Mesothelial cell of epicardium (in vitro differentiated cells): ENCODE measurements at regions not wholly inside any gene's neighbourhood (a gene's known extent, or its start where the extent isn't known, plus 50 kb on each side); places are given as distances from the start of the nearest gene placed in this dataset.

Experiments used
- DNase-seq, 2 experiments: peaks; one replicate each; pipeline ENCODE4 v3.0.0; 2021; ENCODE audit warnings: low spot score in 2 of 2; ENCODE audit not compliant: unreplicated experiment in 2 of 2
- H3K27ac Mint-ChIP-seq: 2 replicates; pipeline ENCODE4 v1.8.0; 2021; ENCODE audit warnings: mixed read lengths
- H3K27me3 Mint-ChIP-seq: 2 replicates; pipeline ENCODE4 v1.8.0; 2021; ENCODE audit warnings: low read depth, mixed read lengths
- H3K36me3 Mint-ChIP-seq: 2 replicates; pipeline ENCODE4 v1.8.0; 2021; ENCODE audit warnings: mixed read lengths
- H3K4me1 Mint-ChIP-seq: 2 replicates; pipeline ENCODE4 v1.8.0; 2021; ENCODE audit warnings: mixed read lengths
- H3K4me3 Mint-ChIP-seq: 2 replicates; pipeline ENCODE4 v1.8.0; 2021; ENCODE audit warnings: mild to moderate bottlenecking, moderate library complexity, mixed read lengths
- H3K9me3 Mint-ChIP-seq: 2 replicates; pipeline ENCODE4 v1.8.0; 2021; ENCODE audit warnings: mixed read lengths
- TF ChIP-seq, protein P1 (sequence below): fragments of 200-600 bp; sonication (generic); IDR thresholded peaks from one replicate; pipeline ENCODE4 v1.5.0; 2021; ENCODE audit warnings: antibody characterized with exemption; ENCODE audit not compliant: unreplicated experiment

DNA sequence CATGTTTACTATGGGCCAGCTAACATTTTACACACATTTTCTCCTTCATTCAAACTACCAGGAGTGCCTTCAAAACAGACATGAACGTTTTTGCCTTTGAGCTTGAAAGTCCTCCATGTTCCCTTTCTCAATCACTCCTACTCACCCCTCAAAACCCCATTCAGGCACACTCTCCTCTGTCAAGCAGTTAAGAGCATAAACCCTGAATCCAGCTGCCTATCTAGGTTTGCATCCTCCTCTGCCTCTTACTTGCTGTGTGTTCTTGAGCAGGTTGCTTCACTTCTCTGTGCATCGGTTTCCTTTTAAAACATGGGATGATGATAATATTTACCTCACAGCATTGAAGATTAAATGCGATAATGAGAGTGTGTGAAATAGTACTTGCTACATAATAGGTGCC is 215.3 kb downstream of the HAPSTR1 start:
- Mint-ChIP-seq H3K27ac (no peak overlapping the region), H3K4me1 (no peaks in the 10 kb centered on the region)
- TF ChIP-seq, protein P1, sequence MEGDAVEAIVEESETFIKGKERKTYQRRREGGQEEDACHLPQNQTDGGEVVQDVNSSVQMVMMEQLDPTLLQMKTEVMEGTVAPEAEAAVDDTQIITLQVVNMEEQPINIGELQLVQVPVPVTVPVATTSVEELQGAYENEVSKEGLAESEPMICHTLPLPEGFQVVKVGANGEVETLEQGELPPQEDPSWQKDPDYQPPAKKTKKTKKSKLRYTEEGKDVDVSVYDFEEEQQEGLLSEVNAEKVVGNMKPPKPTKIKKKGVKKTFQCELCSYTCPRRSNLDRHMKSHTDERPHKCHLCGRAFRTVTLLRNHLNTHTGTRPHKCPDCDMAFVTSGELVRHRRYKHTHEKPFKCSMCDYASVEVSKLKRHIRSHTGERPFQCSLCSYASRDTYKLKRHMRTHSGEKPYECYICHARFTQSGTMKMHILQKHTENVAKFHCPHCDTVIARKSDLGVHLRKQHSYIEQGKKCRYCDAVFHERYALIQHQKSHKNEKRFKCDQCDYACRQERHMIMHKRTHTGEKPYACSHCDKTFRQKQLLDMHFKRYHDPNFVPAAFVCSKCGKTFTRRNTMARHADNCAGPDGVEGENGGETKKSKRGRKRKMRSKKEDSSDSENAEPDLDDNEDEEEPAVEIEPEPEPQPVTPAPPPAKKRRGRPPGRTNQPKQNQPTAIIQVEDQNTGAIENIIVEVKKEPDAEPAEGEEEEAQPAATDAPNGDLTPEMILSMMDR: no peak

DNA sequence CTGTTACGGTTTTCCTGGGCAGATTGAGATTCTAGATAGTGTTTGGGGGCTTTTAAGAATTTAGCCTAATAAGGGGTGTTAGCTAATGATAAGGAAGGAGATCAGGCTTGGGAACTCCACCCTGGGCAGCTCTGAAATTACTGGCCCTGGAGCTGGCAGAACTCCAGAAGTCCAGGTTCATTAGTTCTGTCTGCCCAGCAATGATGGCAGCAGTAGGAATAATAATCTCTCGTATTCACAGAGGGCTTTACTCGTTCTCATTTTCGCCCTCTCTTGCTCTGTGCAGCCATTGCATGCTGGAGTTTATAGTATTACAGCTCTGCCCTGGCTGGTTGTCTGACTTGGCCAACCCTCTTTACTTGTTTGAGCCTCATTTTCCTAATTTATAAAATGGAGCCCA is 216.0 kb downstream of the HAPSTR1 start:
- Mint-ChIP-seq H3K27ac (no peak overlapping the region), H3K9me3 (no peaks in the 10 kb centered on the region), H3K4me1 (no peaks in the 10 kb centered on the region), H3K36me3 (no peaks in the 10 kb centered on the region), H3K4me3 (no peak overlapping the region), H3K27me3 (peaks cover 55% of the 10 kb centered on the region)
- TF ChIP-seq, protein P1: no peak
- no peak for DNase-seq

More for the DNA sequence above, 215.3 kb downstream of the HAPSTR1 start:
- peaks cover 55% of the 10 kb centered on the region for H3K27me3 Mint-ChIP-seq
- no peaks in the 10 kb centered on the region for H3K36me3 Mint-ChIP-seq
- no peaks in the 10 kb centered on the region for H3K9me3 Mint-ChIP-seq
- H3K4me3 Mint-ChIP-seq: no peak overlapping the region
- DNase-seq: no peak

DNA sequence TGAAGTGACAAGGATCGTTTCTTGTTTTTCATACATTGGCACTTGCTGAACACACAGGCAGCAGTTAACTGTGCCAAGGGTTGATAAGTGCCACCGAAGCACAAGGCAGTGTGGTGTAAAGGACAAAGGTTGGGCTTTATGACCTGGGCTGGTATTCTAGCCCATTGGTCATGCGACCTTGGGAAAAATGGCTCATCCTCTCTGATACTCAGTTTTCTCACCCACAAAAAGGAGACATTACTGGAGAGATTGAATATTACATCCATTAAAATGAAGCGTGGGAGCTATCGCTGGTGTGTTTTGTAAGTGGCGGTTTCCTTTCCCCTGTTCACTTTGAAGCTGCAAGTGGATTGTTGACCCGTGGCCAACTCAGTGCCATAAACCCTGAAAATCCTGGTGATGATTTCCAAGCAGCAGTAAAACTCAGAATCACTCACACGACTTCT is 216.9 kb downstream of the HAPSTR1 start:
- peaks cover 53% of the 10 kb centered on the region for H3K27me3 Mint-ChIP-seq
- H3K27ac Mint-ChIP-seq: no peak overlapping the region
- TF ChIP-seq, protein P1: no peak
- H3K4me1 Mint-ChIP-seq: no peaks in the 10 kb centered on the region
- DNase-seq: no peak
- no peaks in the 10 kb centered on the region for H3K36me3 Mint-ChIP-seq
- no peaks in the 10 kb centered on the region for H3K9me3 Mint-ChIP-seq
- no peak overlapping the region for H3K4me3 Mint-ChIP-seq

DNA sequence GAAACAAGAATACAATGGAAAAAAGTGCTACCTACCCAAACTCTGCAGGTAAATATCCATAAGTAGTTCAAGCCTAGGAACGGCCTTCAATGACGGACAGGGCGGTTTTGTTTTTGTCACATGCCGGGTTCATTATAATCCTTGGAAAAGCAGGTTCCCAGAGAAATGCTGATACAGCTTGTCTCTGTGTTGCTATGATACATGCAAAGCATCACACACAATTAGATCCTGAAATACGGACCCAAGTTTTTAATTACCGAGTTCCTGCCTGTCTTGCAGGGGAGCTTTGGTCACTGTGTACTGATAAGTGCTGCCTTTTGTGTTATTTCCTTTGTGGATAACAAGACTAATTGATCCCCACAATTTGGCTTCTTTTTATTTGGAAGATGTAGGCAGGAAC is 217.4 kb downstream of the HAPSTR1 start:
- no peak for DNase-seq
- Mint-ChIP-seq H3K27me3 (peaks cover 53% of the 10 kb centered on the region), H3K9me3 (no peaks in the 10 kb centered on the region), H3K36me3 (no peaks in the 10 kb centered on the region), H3K4me1 (no peaks in the 10 kb centered on the region), H3K27ac (no peak overlapping the region), H3K4me3 (no peak overlapping the region)
- TF ChIP-seq, protein P1: no peak

DNA sequence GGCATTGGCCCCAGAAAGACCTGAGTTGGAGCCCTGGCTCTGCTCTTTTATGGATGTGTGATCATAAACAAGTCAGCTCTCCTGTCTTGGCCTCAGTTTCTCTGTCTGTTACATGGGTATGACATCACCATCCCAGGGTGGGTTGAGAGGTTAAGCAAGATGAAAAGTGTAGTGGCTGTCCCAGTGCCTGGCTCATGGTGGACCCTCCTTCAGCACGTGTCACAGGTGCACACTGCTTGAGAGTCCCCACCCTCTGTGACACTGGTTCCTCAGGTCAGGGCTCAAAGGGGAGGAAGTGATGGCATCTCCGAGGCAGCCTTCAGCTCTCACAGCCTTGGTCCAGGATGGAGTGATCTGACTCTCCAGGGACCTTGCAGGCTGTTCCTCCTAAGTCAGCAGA is 218.4 kb downstream of the HAPSTR1 start:
- TF ChIP-seq, protein P1: no peak
- Mint-ChIP-seq H3K36me3 (no peaks in the 10 kb centered on the region), H3K4me1 (no peaks in the 10 kb centered on the region), H3K27ac (no peak overlapping the region), H3K27me3 (peaks cover 44% of the 10 kb centered on the region), H3K4me3 (no peak overlapping the region), H3K9me3 (no peaks in the 10 kb centered on the region)
- DNase-seq: no peak
